Effector memory CD8-positive, alpha-beta T cell (primary cell): ENCODE measurements at regions not wholly inside any gene's neighbourhood (a gene's known extent, or its start where the extent isn't known, plus 50 kb on each side); places are given as distances from the start of the nearest gene placed in this dataset.

ENCODE experiments used
- ATAC-seq: fragments of 150-1000 bp; cut with Tn5 transposase; replicated peaks from 2 replicates; pipeline ENCODE4 v1.10.0; 2021; ENCODE audit warnings: mild to moderate bottlenecking, moderate library complexity
- DNase-seq, 3 experiments: peaks; one replicate each; pipeline ENCODE4 v3.0.0; 2021
- H3K27ac Mint-ChIP-seq, 2 donors: one replicate each; pipeline ENCODE4 v1.8.0; 2022; ENCODE audit warnings: mild to moderate bottlenecking in 2 of 2, mixed read lengths in 2 of 2, moderate library complexity in 2 of 2
- H3K27me3 Mint-ChIP-seq, 2 donors: one replicate each; pipeline ENCODE4 v1.8.0; 2022; ENCODE audit warnings: mixed read lengths in 2 of 2
- H3K36me3 Mint-ChIP-seq: one replicate; pipeline ENCODE4 v1.8.0; 2022; ENCODE audit warnings: mild to moderate bottlenecking, moderate library complexity, mixed read lengths; ENCODE audit not compliant: insufficient read depth
- H3K4me1 Mint-ChIP-seq, 2 donors: one replicate each; pipeline ENCODE4 v1.8.0; 2022; ENCODE audit warnings: low read depth in 2 of 2, mixed read lengths in 2 of 2
- H3K4me3 Mint-ChIP-seq, 2 donors: one replicate each; pipeline ENCODE4 v1.8.0; 2022; ENCODE audit warnings: mild to moderate bottlenecking in 2 of 2, mixed read lengths in 2 of 2, moderate library complexity in 2 of 2
- H3K9me3 Mint-ChIP-seq, 2 donors: one replicate each; pipeline ENCODE4 v1.8.0; 2022; ENCODE audit warnings: mixed read lengths in 2 of 2

GRCh38 chr2:12326449-12327190, 390.1 kb upstream of the TRIB2 start:
- no peak for DNase-seq
- H3K4me3 Mint-ChIP-seq, result no peak overlapping the region
- no peak for ATAC-seq
- peaks cover 0 to 2% of the 10 kb centered on the region in 2 donors for H3K9me3 Mint-ChIP-seq
- H3K4me1 Mint-ChIP-seq, result no peaks in the 10 kb centered on the region
- H3K27me3 Mint-ChIP-seq, result peaks cover 2 to 28% of the 10 kb centered on the region in 2 donors
- no peak overlapping the region for H3K27ac Mint-ChIP-seq
- H3K36me3 Mint-ChIP-seq, result no peaks in the 10 kb centered on the region

GRCh38 chr2:12330916-12331315, 385.8 kb upstream of the TRIB2 start:
- peaks cover 0 to 5% of the 10 kb centered on the region in 2 donors for H3K9me3 Mint-ChIP-seq
- no peak for ATAC-seq
- peaks cover 5 to 21% of the 10 kb centered on the region in 2 donors for H3K27me3 Mint-ChIP-seq

GRCh38 chr2:12331698-12332097, 385.0 kb upstream of the TRIB2 start:
- Mint-ChIP-seq H3K4me3 (no peak overlapping the region), H3K27ac (no peak overlapping the region), H3K27me3 (peaks cover 5 to 13% of the 10 kb centered on the region in 2 donors), H3K36me3 (no peaks in the 10 kb centered on the region), H3K4me1 (no peaks in the 10 kb centered on the region), H3K9me3 (peaks cover 0 to 5% of the 10 kb centered on the region in 2 donors)
- DNase-seq (no peak), ATAC-seq (no peak)

More at GRCh38 chr2:12330916-12331315, 385.8 kb upstream of the TRIB2 start:
- no peaks in the 10 kb centered on the region for H3K4me1 Mint-ChIP-seq
- DNase-seq, result no peak
- no peak overlapping the region for H3K4me3 Mint-ChIP-seq
- no peaks in the 10 kb centered on the region for H3K36me3 Mint-ChIP-seq
- H3K27ac Mint-ChIP-seq, result no peak overlapping the region

- no peak for ATAC-seq
- peaks cover 0 to 5% of the 10 kb centered on the region in 2 donors for H3K9me3 Mint-ChIP-seq
- H3K27me3 Mint-ChIP-seq, result peaks cover 3 to 5% of the 10 kb centered on the region in 2 donors
- DNase-seq, result no peak
- no peak overlapping the region for H3K4me3 Mint-ChIP-seq
- H3K4me1 Mint-ChIP-seq, result no peaks in the 10 kb centered on the region
- no peaks in the 10 kb centered on the region for H3K36me3 Mint-ChIP-seq
- H3K27ac Mint-ChIP-seq, result no peak overlapping the region
Observed at GRCh38 chr2:12333293-12333692, 383.4 kb upstream of the TRIB2 start.

GRCh38 chr2:12334412-12334966, 382.2 kb upstream of the TRIB2 start:
- no peak for ATAC-seq
- DNase-seq, result no peak
- H3K4me3 Mint-ChIP-seq, result no peak overlapping the region

DNA sequence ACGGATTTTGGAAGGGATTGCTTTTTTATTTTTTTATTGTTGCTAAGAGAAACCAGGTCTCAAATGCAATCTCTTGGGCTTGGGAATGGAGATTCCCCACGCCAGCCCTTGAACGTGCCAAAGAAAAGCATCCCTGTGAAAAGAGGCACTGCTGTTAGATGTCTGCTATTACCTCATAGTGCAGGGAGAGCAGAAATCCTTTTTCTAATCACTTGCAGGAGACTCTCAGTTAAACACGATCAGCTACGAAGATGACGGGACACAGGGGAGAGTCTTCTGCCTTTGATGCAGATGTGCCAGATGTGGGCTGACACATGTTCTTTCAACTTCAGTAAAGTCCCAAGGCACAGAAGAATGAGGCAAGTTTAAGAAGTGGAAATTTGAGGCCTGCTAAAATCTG, 381.6 kb upstream of the TRIB2 start:
- no peak overlapping the region for H3K4me3 Mint-ChIP-seq
- DNase-seq (no peak), ATAC-seq (no peak)
- peaks cover 0 to 5% of the 10 kb centered on the region in 2 donors for H3K27me3 Mint-ChIP-seq
- no peaks in the 10 kb centered on the region for H3K36me3 Mint-ChIP-seq
- no peaks in the 10 kb centered on the region for H3K4me1 Mint-ChIP-seq
- H3K9me3 Mint-ChIP-seq, result peaks cover 0 to 5% of the 10 kb centered on the region in 2 donors
- no peak overlapping the region for H3K27ac Mint-ChIP-seq

More at GRCh38 chr2:12334412-12334966, 382.2 kb upstream of the TRIB2 start:
- H3K36me3 Mint-ChIP-seq, result no peaks in the 10 kb centered on the region
- no peaks in the 10 kb centered on the region for H3K4me1 Mint-ChIP-seq
- H3K9me3 Mint-ChIP-seq, result peaks cover 0 to 5% of the 10 kb centered on the region in 2 donors
- no peak overlapping the region for H3K27ac Mint-ChIP-seq
- peaks cover 0 to 5% of the 10 kb centered on the region in 2 donors for H3K27me3 Mint-ChIP-seq

DNA sequence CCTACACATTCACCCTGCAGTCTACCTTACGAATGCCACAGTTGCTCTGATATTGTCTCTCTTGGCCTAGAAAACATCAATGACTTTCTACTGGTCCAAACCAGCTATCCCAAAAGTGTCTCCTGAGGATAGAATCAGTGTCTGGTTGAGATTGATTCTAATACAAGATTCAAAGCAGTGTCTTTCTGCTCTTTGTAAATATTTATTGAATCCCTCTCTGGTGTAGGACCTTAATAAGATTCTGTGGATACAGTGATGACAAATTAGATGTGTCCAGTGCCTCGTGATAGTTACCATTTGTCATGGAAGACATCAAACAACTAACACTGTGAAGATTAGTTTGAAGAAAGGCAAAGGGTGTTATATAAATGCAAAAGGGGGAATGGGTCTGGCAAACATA, 380.7 kb upstream of the TRIB2 start:
- Mint-ChIP-seq H3K4me1 (no peaks in the 10 kb centered on the region), H3K4me3 (no peak overlapping the region), H3K27ac (no peak overlapping the region), H3K9me3 (peaks cover 0 to 5% of the 10 kb centered on the region in 2 donors), H3K27me3 (peaks cover 0 to 5% of the 10 kb centered on the region in 2 donors), H3K36me3 (no peaks in the 10 kb centered on the region)
- ATAC-seq (no peak), DNase-seq (no peak)

- no peaks in the 10 kb centered on the region for H3K4me1 Mint-ChIP-seq
- H3K9me3 Mint-ChIP-seq, result no peaks in the 10 kb centered on the region
- no peaks in the 10 kb centered on the region for H3K27me3 Mint-ChIP-seq
- no peak overlapping the region for H3K4me3 Mint-ChIP-seq
- no peak overlapping the region for H3K27ac Mint-ChIP-seq
- ATAC-seq (no peak), DNase-seq (no peak)
- H3K36me3 Mint-ChIP-seq, result no peaks in the 10 kb centered on the region
Observed at GRCh38 chr2:12338946-12339697, 377.6 kb upstream of the TRIB2 start.

GRCh38 chr2:12340164-12340563, 376.6 kb upstream of the TRIB2 start:
- Mint-ChIP-seq H3K9me3 (peaks cover 0 to 2% of the 10 kb centered on the region in 2 donors), H3K4me3 (no peak overlapping the region), H3K27ac (no peak overlapping the region), H3K4me1 (no peaks in the 10 kb centered on the region), H3K27me3 (peaks cover 0 to 6% of the 10 kb centered on the region in 2 donors), H3K36me3 (no peaks in the 10 kb centered on the region)
- DNase-seq (no peak), ATAC-seq (no peak)

- DNase-seq, result no peak
- peaks cover 0 to 2% of the 10 kb centered on the region in 2 donors for H3K9me3 Mint-ChIP-seq
- H3K27ac Mint-ChIP-seq, result no peak overlapping the region
- no peaks in the 10 kb centered on the region for H3K4me1 Mint-ChIP-seq
- no peak overlapping the region for H3K4me3 Mint-ChIP-seq
- no peaks in the 10 kb centered on the region for H3K36me3 Mint-ChIP-seq
- ATAC-seq, result no peak
- H3K27me3 Mint-ChIP-seq, result peaks cover 0 to 6% of the 10 kb centered on the region in 2 donors
Observed at GRCh38 chr2:12341215-12341614, 375.5 kb upstream of the TRIB2 start.

- no peak overlapping the region for H3K27ac Mint-ChIP-seq
- no peak overlapping the region for H3K4me3 Mint-ChIP-seq
- H3K27me3 Mint-ChIP-seq, result peaks cover 0 to 6% of the 10 kb centered on the region in 2 donors
- no peak for DNase-seq
- peaks cover 0 to 2% of the 10 kb centered on the region in 2 donors for H3K9me3 Mint-ChIP-seq
- H3K4me1 Mint-ChIP-seq, result no peaks in the 10 kb centered on the region
- no peaks in the 10 kb centered on the region for H3K36me3 Mint-ChIP-seq
- ATAC-seq, result no peak
Observed at GRCh38 chr2:12341920-12342319, 374.8 kb upstream of the TRIB2 start.

- H3K9me3 Mint-ChIP-seq, result peaks cover 0 to 2% of the 10 kb centered on the region in 2 donors
- peaks cover 0 to 6% of the 10 kb centered on the region in 2 donors for H3K27me3 Mint-ChIP-seq
- H3K4me1 Mint-ChIP-seq, result no peaks in the 10 kb centered on the region
- H3K36me3 Mint-ChIP-seq, result no peaks in the 10 kb centered on the region
- DNase-seq (no peak), ATAC-seq (no peak)
- no peak overlapping the region for H3K4me3 Mint-ChIP-seq
- H3K27ac Mint-ChIP-seq, result no peak overlapping the region
Observed at GRCh38 chr2:12343141-12343540, 373.6 kb upstream of the TRIB2 start.

- DNase-seq (no peak), ATAC-seq (no peak)
- H3K27ac Mint-ChIP-seq, result no peak overlapping the region
- peaks cover 0 to 2% of the 10 kb centered on the region in 2 donors for H3K9me3 Mint-ChIP-seq
- H3K4me1 Mint-ChIP-seq, result no peaks in the 10 kb centered on the region
- no peaks in the 10 kb centered on the region for H3K36me3 Mint-ChIP-seq
- H3K27me3 Mint-ChIP-seq, result peaks cover 6 to 7% of the 10 kb centered on the region in 2 donors
- H3K4me3 Mint-ChIP-seq, result no peak overlapping the region
Observed at GRCh38 chr2:12347066-12347493, 369.7 kb upstream of the TRIB2 start.
